Esophagus squamous epithelium (tissue), 4 donors: ENCODE measurements at regions not wholly inside any gene's neighbourhood (a gene's known extent, or its start where the extent isn't known, plus 50 kb on each side); places are given as distances from the start of the nearest gene placed in this dataset.

ENCODE experiments used
- CTCF ChIP-seq, 6 experiments: fragments of 450-650 bp in 4 of 6; fragments of 200-600 bp in 2 of 6; sonication (generic) in 2 of 6; IDR thresholded peaks; one replicate each; pipeline ENCODE4 v1.5.1; 2016 to 2019; ENCODE audit warnings: antibody characterized with exemption in 6 of 6, mild to moderate bottlenecking in 4 of 6, moderate library complexity in 4 of 6
- POLR2A ChIP-seq, 4 donors: fragments of 450-650 bp; IDR thresholded peaks; one replicate each; pipeline ENCODE4 v1.6.1; 2017; ENCODE audit warnings: antibody characterized with exemption in 4 of 4, mild to moderate bottlenecking in 4 of 4, moderate library complexity in 3 of 4

- TF ChIP-seq CTCF (IDR thresholded peaks at IDR 0.05) (no peak), POLR2A (IDR thresholded peaks at IDR 0.05) (no peak)
Measured at GRCh38 chr9:89667726-89668125, 62.9 kb downstream of the GADD45G start.
